NCI-H146 treated with DMSO at 0.1 percent for 48 hours (cell line): ENCODE measurements at regions not wholly inside any gene's neighbourhood (a gene's known extent, or its start where the extent isn't known, plus 50 kb on each side); places are given as distances from the start of the nearest gene placed in this dataset.
"Not testable (repeated sequence)": the region's sequence is repeated elsewhere in the genome, so short reads cannot be mapped to it uniquely, and the experiment has no call there.

Experiments used
- DNase-seq: peaks from one replicate; lab custom pipeline; 2025; ENCODE audit not compliant: unreplicated experiment; lab: John Stamatoyannopoulos, UW

DNA sequence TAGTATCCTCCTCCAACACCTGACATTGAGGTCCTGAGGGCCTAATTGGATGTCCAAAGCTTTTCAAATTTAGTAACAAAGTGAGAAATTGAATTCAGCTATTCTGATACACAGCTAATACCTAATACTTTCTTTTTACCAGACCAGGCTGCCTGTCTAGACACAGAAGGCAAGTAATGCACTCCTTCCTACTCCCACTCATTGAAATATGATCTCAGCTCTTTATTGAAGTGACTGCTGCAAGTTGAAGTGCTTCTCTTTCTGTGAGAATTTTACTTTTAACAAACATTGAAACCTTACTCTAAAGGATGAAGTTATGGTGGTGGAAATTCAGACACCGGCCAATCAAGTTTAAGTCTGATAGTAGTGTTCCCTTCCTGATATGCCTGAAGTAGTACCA lies 90.8 kb upstream of the OGFRL1 start:
- DNase-seq, result no peak

DNA sequence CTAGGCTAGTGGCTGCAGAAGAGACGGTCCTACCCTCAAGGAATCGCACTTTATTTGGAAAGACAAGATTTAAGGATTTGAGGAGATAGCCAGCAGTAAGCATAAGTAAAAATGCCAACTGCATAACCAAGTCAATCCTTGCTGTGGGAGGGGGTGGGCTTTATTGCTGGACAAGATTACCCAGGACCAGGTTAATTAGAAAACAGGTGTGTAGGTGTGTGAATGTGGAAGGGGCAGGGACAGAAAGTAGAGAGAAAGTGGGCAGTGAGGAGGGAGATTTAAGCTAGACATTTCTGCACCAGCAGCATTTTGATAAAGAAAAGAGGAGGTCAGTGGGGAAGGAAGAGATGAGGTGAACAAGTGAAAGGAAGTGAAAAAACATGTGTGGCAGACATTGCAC lies 89.7 kb upstream of the OGFRL1 start:
- DNase-seq, result no peak

DNA sequence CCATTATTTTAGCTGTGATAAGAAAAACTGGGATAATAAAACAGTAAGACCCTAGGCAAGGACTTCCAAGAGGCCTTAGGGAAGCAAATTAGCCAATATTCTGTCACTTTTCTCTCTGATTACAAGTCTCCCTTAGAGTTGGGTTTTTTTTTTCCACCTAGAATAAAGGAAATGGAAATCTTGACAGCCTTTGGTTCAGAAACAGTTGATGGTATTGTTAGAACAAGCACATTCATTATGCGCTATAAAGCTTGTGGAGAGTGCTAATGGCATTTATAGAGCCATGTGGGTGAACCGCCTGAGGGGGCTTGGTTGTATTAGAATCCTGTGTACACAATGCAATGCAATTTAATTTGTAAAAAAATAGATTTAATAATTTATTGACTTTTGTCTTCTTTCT lies 88.9 kb upstream of the OGFRL1 start:
- DNase-seq, result no peak

DNA sequence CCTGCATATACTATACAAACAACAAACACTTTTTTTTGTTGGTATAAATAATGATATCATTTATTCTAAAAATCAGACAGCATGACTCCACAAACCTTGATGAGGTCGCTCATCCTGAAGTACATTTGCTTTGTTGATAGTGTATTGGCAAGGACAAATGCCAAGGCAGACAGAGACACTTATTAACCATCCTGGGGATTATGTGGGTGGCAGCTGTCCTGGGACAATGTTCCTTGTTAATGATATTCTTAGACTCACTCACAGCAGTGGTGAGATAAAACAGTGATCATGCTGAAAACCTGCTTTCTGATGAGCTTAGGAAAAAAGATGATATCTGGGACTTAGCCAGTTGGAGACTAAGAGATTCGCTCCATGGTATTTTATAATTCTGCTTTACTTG lies 85.4 kb upstream of the OGFRL1 start:
- DNase-seq, result no peak

DNA sequence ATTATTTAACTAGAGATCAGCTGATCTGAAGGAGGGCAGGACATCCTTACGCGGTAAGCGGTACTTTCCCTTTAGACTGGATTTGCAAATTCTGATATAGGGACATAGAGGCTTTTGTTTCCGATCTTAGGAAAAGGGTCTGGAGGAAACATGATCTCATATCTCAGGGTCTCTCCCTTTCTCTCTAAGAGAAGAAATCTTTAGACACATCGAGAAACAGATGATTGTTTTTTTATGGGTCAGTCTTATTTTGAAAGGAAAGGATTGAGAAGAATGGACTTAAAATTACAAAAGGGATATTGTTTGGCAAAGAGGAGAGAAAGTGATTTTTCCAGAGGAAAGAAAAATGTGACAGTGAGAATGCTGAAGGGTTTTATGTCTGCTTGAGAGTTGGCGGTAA lies 83.9 kb upstream of the OGFRL1 start:
- DNase-seq, result no peak

DNA sequence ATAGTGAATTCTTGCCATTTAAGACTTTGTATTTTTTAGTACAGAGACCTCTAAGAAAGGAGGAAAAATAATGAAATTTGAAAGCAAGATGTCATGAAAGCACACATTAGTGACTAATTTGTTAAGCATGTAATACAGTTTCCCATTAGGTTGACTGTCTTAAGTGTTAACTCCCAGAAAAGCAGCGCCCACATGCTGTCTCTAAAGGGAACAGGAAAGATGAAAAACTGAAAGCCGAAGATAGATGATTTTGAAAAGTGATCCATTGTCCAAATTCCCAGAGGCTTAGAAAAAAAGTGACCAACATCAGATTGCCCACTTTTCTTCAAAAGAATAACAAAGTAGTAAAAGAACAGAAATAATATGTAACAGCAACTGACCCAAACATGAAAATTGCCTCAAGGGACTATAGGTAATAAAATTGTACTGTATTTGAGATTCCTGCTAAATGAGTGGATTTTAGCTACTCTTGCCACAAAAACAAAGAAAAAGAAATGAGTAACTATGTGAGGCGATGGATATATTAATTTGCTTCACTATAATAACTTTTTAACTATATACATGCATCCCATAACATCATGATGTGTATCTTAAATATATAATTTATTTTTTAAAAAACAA lies 83.2 kb upstream of the OGFRL1 start:
- no peak for DNase-seq

DNA sequence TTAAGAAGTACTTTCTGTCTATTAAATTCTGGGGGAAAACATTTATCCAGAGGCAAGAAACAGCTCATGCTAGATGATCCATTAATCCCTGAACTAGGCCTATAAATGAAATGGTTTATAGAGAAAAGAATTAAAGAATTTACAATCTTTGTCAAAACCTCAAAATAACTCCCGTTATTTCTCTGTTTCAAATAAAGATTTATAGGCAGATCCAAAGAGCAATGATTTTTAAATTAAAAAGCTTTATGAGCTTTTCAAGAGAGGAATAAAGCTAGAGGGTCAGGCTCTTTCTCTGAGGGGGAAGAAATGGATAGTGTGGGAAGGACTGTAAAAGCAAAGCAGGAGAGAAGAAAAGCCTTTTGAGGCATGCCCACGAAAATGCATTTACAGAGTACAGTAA lies 82.5 kb upstream of the OGFRL1 start:
- DNase-seq, result no peak

DNA sequence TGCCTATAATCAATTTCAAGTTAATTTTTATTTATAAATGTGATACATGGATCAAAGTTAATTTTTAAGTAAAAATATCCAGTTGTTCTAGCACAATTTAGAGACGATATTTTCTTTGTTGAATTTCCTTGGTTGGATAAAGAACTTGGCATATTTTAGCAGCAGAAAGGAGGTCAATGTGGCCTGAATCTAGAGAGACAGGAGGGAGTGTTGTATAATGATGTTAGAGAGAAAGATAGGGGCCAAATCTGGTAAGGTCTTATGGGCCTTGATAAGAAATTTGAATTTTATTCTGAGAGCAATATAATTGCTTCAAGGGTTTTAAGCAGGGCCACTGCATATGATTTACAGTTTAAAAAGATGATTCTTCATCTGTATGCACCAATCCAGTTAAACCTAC lies 79.4 kb upstream of the OGFRL1 start:
- DNase-seq, result no peak

DNA sequence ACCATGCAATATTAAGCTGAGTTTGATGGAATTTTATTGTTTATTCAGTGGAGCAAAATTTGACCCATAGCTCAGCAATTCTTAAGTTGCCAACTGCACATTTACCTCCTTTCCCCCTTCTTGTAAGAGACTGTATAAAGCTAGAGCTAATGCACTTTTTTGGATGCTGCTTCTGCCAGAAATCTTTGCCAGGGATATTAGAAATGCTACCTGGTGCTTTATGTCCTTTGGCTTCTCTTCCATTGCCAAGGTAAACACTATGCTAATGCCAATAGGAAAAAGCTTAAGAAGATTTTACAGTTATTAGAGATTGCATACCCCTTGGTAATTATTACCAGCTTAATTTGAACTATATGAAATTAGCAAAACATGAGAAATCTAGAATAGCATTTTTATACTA lies 79.0 kb upstream of the OGFRL1 start:
- no peak for DNase-seq

DNA sequence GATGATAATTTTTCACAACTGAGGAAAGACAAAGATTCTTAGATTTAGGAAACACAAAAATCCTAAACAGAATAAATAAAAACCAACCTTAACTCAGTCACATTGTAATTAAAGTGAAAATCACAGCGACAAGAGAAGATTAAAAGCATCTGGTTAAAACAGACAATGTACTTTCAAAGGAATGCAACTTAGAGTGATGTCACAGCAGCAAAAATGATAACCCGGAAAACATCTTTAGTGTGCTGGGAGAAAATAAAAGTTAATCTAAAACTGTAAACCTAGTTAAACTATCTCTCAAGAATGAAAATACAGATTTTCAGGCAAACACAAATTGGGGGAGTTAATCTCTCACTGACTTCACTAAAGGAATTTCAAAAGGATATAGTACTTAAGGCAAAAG lies 76.8 kb upstream of the OGFRL1 start:
- DNase-seq, result no peak

DNA sequence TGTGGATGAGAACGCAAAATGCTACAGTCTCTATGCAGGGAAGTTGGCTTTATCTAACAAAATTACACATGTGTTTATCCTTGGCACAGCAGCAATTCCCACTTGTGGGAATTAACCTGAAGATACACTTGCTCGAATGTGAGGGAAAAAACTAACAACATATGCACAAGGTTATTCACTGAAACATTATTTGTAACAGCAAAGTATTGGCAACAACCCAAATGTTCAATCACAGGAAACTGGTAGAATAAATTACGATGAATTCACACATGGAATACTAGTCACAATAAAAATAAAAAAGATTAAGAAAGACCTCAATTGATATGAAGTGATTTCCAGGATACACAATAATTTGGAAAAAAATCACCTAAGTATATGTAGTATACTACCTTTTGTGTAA lies 68.1 kb upstream of the OGFRL1 start:
- no peak for DNase-seq

DNA sequence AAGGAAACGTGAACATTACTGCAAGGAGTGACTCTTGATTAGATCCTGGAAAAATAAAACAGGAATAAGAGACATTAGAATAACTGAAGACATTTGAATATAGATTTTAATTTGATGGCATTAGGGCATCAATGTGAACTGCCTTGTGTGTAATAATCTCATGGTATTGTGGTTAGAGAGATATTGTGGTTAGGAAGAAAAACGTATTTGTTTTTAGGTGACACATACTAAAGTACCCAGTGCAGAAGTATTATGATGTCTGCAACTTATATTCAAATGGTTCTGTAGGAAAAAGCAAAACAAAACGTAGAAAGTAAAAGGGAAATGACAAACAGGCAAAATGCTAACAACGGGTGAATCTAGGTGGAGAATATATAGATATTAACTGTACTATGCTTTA lies 65.9 kb upstream of the OGFRL1 start:
- DNase-seq, result no peak

DNA sequence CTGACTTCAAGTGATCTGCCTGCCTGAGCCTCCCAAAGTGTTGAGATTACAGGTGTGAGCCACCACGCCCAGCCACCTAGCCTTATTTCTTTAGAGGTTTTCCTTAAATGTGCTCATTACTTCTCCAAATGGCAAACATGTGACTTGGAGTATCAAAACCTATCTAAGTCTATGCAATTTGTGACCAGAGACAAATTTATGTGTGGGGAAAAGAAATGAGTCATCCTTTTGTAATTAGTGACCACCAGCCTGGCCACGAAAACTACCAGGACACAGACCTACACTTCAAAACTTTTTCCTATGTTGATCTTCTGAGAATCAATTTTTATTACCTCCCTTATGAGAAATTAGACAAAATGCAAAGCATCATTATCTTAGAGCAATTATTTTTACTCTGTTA lies 64.6 kb upstream of the OGFRL1 start:
- DNase-seq, result no peak

DNA sequence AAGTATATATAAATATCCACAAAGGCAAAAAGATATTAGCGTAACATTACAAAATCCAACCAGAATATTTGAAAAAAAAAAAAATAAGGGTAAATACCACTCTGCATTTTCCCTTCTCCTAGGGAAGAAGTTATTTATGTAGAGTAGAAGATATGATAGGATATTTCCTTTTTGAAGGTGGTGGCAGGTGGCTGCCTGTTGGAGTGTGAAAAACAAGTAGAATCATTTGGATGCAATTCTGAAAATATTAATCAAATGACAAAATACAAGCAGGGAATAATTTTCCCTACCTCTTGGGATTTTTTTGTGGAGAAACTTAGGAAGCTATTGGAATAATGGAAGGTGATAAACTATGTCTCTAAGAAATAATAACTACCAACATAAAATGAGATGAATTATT lies 62.5 kb upstream of the OGFRL1 start:
- no peak for DNase-seq

DNA sequence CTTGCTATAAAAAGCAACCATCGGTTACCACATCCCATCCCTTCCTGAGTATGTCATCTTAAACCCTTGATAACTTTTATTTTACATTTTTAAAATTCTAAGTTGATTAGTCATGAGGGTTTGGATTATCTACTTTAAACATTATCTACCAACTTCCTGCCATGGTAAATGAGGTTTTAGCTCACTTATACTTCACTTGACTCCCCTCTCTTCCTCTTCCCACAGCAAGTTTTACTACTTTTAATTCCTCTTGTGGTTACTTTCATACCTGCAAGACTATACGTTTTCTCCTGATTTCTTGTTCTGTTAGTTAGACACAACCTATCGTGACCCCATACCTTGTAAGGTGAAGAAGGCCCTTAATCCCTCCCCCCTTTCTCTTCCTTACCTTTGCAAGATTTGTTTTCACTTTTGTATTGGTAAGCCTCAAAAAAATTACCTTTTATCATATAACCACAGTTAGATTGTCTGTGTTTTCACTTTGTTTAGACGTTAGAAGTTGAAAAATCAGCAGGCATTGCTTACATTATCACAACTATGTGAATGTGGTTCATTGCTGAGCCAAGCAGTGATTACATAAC lies 60.1 kb upstream of the OGFRL1 start:
- DNase-seq, result no peak

DNA sequence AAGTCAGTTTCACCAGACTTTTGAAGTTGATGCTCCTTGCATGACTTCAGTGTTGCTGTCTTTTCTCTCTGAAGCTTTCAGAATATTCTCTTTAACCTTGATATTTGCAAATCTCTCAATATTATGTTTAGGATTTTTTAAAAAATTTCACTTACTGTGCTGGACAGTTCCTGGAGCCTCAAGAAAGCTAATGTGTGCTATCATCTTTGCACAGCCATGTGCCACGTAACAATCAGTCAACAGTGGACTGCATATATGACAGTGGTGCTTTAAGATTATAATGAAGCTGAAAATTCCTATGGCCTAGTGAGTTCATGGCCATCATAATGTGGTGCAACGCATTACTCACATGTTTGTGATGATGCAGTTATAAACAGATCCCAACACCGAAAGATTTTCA lies 59.1 kb upstream of the OGFRL1 start:
- DNase-seq, result no peak

DNA sequence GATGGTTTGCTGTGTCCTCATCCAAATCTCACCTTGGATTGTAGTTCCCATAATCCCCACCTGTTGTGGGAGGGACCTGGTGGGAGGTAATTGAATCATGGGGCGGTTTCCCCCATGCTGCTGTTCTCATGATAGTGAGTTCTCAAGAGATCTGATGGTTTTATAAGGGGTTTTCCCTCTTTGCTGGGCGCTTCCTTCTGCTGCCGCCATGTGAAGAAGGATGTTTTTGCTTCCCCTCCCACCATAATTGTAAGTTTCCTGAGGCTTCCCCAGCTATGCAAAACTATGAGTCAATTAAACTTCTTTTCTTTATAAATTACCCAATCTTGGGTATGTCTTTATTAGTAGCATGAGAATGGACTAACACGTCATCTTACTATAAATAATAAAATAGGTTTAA lies 55.7 kb upstream of the OGFRL1 start:
- not testable (repeated sequence) for DNase-seq

DNA sequence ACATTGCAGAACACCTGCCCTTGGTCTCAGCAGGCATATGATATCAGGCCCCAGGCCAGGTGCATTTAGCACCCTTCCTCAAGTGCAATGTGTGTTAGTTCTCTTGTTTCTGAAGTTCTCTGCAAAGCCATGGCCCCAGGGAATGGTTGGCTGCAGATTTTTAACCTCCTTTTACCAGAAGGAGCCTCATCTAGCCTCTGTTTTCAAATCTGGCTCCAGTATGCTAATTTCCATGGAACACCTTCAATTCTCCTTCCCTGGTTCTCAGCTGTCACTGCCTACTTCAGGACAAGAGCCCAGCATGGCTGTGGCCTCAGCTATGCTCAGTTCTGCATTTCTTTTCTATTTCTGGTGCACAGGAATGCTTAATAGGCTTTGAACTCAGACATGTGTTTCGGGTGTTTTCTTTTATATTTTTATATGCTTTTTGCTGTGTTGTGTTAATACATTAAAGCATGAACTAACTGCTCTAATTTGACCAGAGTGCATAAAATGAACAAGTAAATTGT lies 51.6 kb upstream of the OGFRL1 start:
- DNase-seq, result no peak

DNA sequence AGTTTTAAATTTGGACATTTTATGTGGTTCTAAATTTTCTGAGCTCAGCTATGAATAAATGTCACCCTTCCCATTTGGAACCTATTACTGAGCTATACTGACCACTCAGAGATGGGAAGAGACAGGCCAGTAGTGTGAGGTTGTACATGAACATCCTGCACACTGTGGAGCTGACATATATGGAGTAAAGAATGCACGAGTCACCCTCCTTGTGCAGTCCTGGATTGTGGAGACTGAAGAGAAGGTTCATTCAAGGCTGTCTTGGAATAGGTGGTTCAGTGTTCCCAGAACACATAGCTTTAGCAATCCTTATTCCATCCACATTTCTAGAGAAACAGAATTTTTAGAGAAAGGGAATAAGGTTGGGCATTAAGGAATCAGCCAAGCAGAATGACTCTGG lies 50.3 kb upstream of the OGFRL1 start:
- DNase-seq, result no peak
